Stomach smooth muscle (tissue), 2 donors: ENCODE measurements at regions not wholly inside any gene's neighbourhood (a gene's known extent, or its start where the extent isn't known, plus 50 kb on each side); places are given as distances from the start of the nearest gene placed in this dataset.

ENCODE experiments used
- H3K27ac ChIP-seq: one replicate; pipeline ENCODE4 v1.7.0; 2013; ENCODE audit warnings: mild to moderate bottlenecking, low read length, inconsistent platforms
- H3K27me3 ChIP-seq, 2 donors: one replicate each; pipeline ENCODE4 v1.7.0; 2013; ENCODE audit warnings: low read length in 2 of 2; ENCODE audit not compliant: insufficient read depth in 2 of 2, control insufficient read depth in 1 of 2
- H3K36me3 ChIP-seq, 2 donors: one replicate each; pipeline ENCODE4 v1.7.0; 2013; ENCODE audit warnings: low read length in 2 of 2; ENCODE audit not compliant: control insufficient read depth in 2 of 2, insufficient read depth in 2 of 2
- H3K4me1 ChIP-seq: one replicate; pipeline ENCODE4 v1.7.0; 2013; ENCODE audit warnings: low read length; ENCODE audit not compliant: control insufficient read depth, insufficient read depth
- H3K4me3 ChIP-seq, 2 donors: one replicate each; pipeline ENCODE4 v1.7.0; 2013; ENCODE audit warnings: low read length in 2 of 2
- H3K9ac ChIP-seq, 2 donors: one replicate each; pipeline ENCODE4 v1.7.0; 2013; ENCODE audit warnings: low read length in 2 of 2, mild to moderate bottlenecking in 1 of 2
- H3K9me3 ChIP-seq, 2 donors: one replicate each; pipeline ENCODE4 v1.7.0; 2013; ENCODE audit warnings: low read length in 2 of 2; ENCODE audit not compliant: control insufficient read depth in 2 of 2
- donor health status: healthy.
- donor health status: Pancreatic carcinoma.

- Histone ChIP-seq H3K4me1 (peaks cover 2% of the 10 kb centered on the region), H3K9ac (no peak overlapping the region), H3K27me3 (no peaks in the 10 kb centered on the region), H3K4me3 (no peak overlapping the region), H3K27ac (no peak overlapping the region), H3K9me3 (no peaks in the 10 kb centered on the region), H3K36me3 (no peaks in the 10 kb centered on the region)
These were observed 65.1 kb upstream of the ARHGEF7 start for GRCh38 chr13:111049791-111050538.

- Histone ChIP-seq H3K4me1 (peaks cover 2% of the 10 kb centered on the region), H3K9me3 (no peaks in the 10 kb centered on the region), H3K36me3 (no peaks in the 10 kb centered on the region), H3K27me3 (peaks cover 0 to 5% of the 10 kb centered on the region in 2 donors), H3K27ac (no peak overlapping the region), H3K9ac (no peak overlapping the region), H3K4me3 (no peak overlapping the region)
These were observed 66.7 kb upstream of the ARHGEF7 start for GRCh38 chr13:111048387-111048786.

- H3K4me1 ChIP-seq, result peaks cover 2% of the 10 kb centered on the region
- H3K36me3 ChIP-seq, result no peaks in the 10 kb centered on the region
- H3K9me3 ChIP-seq, result no peaks in the 10 kb centered on the region
- no peak overlapping the region for H3K4me3 ChIP-seq
- peaks cover 6 to 8% of the 10 kb centered on the region in 2 donors for H3K27me3 ChIP-seq
- H3K9ac ChIP-seq, result no peak overlapping the region
- no peak overlapping the region for H3K27ac ChIP-seq
These were observed 67.8 kb upstream of the ARHGEF7 start for GRCh38 chr13:111047326-111047725.

- H3K36me3 ChIP-seq, result no peaks in the 10 kb centered on the region
- H3K27ac ChIP-seq, result no peak overlapping the region
- H3K27me3 ChIP-seq, result peaks cover 7 to 8% of the 10 kb centered on the region in 2 donors
- no peak overlapping the region for H3K4me3 ChIP-seq
- no peak overlapping the region for H3K9ac ChIP-seq
- H3K9me3 ChIP-seq, result no peaks in the 10 kb centered on the region
- H3K4me1 ChIP-seq, result peaks cover 2% of the 10 kb centered on the region
These were observed 68.4 kb upstream of the ARHGEF7 start for GRCh38 chr13:111046590-111047141.

- H3K36me3 ChIP-seq, result no peaks in the 10 kb centered on the region
- no peak overlapping the region for H3K4me3 ChIP-seq
- peaks cover 7 to 12% of the 10 kb centered on the region in 2 donors for H3K27me3 ChIP-seq
- H3K9me3 ChIP-seq, result no peaks in the 10 kb centered on the region
- H3K4me1 ChIP-seq, result peaks cover 2% of the 10 kb centered on the region
- no peak overlapping the region for H3K9ac ChIP-seq
- no peak overlapping the region for H3K27ac ChIP-seq
These were observed 69.9 kb upstream of the ARHGEF7 start for GRCh38 chr13:111045170-111045569.

GRCh38 chr13:111044087-111044830 lies 70.9 kb upstream of the ARHGEF7 start:
- Histone ChIP-seq H3K4me3 (no peak overlapping the region), H3K27me3 (peaks cover 7 to 12% of the 10 kb centered on the region in 2 donors), H3K27ac (no peak overlapping the region), H3K36me3 (no peaks in the 10 kb centered on the region), H3K4me1 (peaks cover 2% of the 10 kb centered on the region), H3K9ac (no peak overlapping the region), H3K9me3 (no peaks in the 10 kb centered on the region)

GRCh38 chr13:111043575-111043982 lies 71.5 kb upstream of the ARHGEF7 start:
- H3K9me3 ChIP-seq, result no peaks in the 10 kb centered on the region
- H3K9ac ChIP-seq, result no peak overlapping the region
- peaks cover 2% of the 10 kb centered on the region for H3K4me1 ChIP-seq
- no peak overlapping the region for H3K4me3 ChIP-seq
- peaks cover 7 to 12% of the 10 kb centered on the region in 2 donors for H3K27me3 ChIP-seq
- H3K27ac ChIP-seq, result no peak overlapping the region
- no peaks in the 10 kb centered on the region for H3K36me3 ChIP-seq

GRCh38 chr13:111042661-111043226 lies 72.4 kb upstream of the ARHGEF7 start:
- Histone ChIP-seq H3K27ac (no peak overlapping the region), H3K4me1 (peaks cover 2% of the 10 kb centered on the region), H3K9me3 (no peaks in the 10 kb centered on the region), H3K9ac (no peak overlapping the region), H3K27me3 (peaks cover 7 to 12% of the 10 kb centered on the region in 2 donors), H3K4me3 (no peak overlapping the region), H3K36me3 (no peaks in the 10 kb centered on the region)

- H3K4me1 ChIP-seq, result no peaks in the 10 kb centered on the region
- no peak overlapping the region for H3K27ac ChIP-seq
- peaks cover 7 to 12% of the 10 kb centered on the region in 2 donors for H3K27me3 ChIP-seq
- H3K36me3 ChIP-seq, result no peaks in the 10 kb centered on the region
- no peaks in the 10 kb centered on the region for H3K9me3 ChIP-seq
- no peak overlapping the region for H3K4me3 ChIP-seq
- H3K9ac ChIP-seq, result no peak overlapping the region
These were observed 74.3 kb upstream of the ARHGEF7 start for GRCh38 chr13:111040830-111041229.

GRCh38 chr13:111039735-111040134 lies 75.4 kb upstream of the ARHGEF7 start:
- no peak overlapping the region for H3K9ac ChIP-seq
- no peak overlapping the region for H3K27ac ChIP-seq
- H3K4me3 ChIP-seq, result no peak overlapping the region
- no peaks in the 10 kb centered on the region for H3K9me3 ChIP-seq
- no peaks in the 10 kb centered on the region for H3K36me3 ChIP-seq
- H3K27me3 ChIP-seq, result peaks cover 7 to 12% of the 10 kb centered on the region in 2 donors
- H3K4me1 ChIP-seq, result no peaks in the 10 kb centered on the region
